SJSA1 (cell line): ENCODE measurements at regions not wholly inside any gene's neighbourhood (a gene's known extent, or its start where the extent isn't known, plus 50 kb on each side); places are given as distances from the start of the nearest gene placed in this dataset.
"Not testable (repeated sequence)": the region's sequence is repeated elsewhere in the genome, so short reads cannot be mapped to it uniquely, and the experiment has no call there.

Experiments used
- DNase-seq, 2 experiments: peaks; one replicate each; pipeline ENCODE4 v3.0.0-alpha.2; 2015 to 2020; ENCODE audit warnings: low spot score in 2 of 2, low read depth in 1 of 2
- H3K27ac ChIP-seq: fragments of 250-450 bp; sonication (Bioruptor Pico); 2 replicates; pipeline ENCODE4 v1.5.1; 2020; ENCODE audit warnings: mild to moderate bottlenecking, moderate library complexity
- H3K27me3 ChIP-seq: fragments of 250-450 bp; sonication (Bioruptor Pico); replicated peaks from 2 replicates; pipeline ENCODE4 v1.5.1; 2020; ENCODE audit warnings: mild to moderate bottlenecking, moderate library complexity
- H3K36me3 ChIP-seq: fragments of 250-450 bp; sonication (Bioruptor Pico); 2 replicates; pipeline ENCODE4 v1.5.1; 2020; ENCODE audit warnings: mild to moderate bottlenecking
- H3K4me1 ChIP-seq: fragments of 250-450 bp; sonication (Bioruptor Pico); replicated peaks from 2 replicates; pipeline ENCODE4 v1.6.1; 2021; ENCODE audit warnings: mild to moderate bottlenecking
- H3K4me3 ChIP-seq: fragments of 250-450 bp; sonication (Bioruptor Pico); 2 replicates; pipeline ENCODE4 v1.5.1; 2020; ENCODE audit warnings: mild to moderate bottlenecking
- H3K9me3 ChIP-seq: fragments of 250-450 bp; sonication (Bioruptor Pico); replicated peaks from 2 replicates; pipeline ENCODE4 v1.5.1; 2020; ENCODE audit warnings: mild to moderate bottlenecking

- Histone ChIP-seq H3K4me3 (no peak overlapping the region), H3K27me3 (peaks cover 92% of the 10 kb centered on the region), H3K4me1 (no peaks in the 10 kb centered on the region), H3K36me3 (no peaks in the 10 kb centered on the region), H3K27ac (no peak overlapping the region), H3K9me3 (no peaks in the 10 kb centered on the region)
- DNase-seq = peak; percentile 65 to 73
Observed at GRCh38 chr12:60211244-60211643, 615.4 kb downstream of the SLC16A7 start.

- H3K4me1 ChIP-seq = no peaks in the 10 kb centered on the region
- H3K9me3 ChIP-seq = no peaks in the 10 kb centered on the region
- H3K27ac ChIP-seq = no peak overlapping the region
- no peaks in the 10 kb centered on the region for H3K36me3 ChIP-seq
- peaks cover 92% of the 10 kb centered on the region for H3K27me3 ChIP-seq
- DNase-seq = peak; percentile 71 to 87
- H3K4me3 ChIP-seq = no peak overlapping the region
Observed at GRCh38 chr12:60212159-60213000, 616.6 kb downstream of the SLC16A7 start.

- H3K9me3 ChIP-seq, H3K4me1 ChIP-seq, H3K27ac ChIP-seq, H3K4me3 ChIP-seq, H3K36me3 ChIP-seq: not testable (repeated sequence)
- DNase-seq = peak; percentile 65 to 74
- peaks cover 92% of the 10 kb centered on the region for H3K27me3 ChIP-seq
Observed at GRCh38 chr12:60213272-60213671, 617.4 kb downstream of the SLC16A7 start.

- no peaks in the 10 kb centered on the region for H3K36me3 ChIP-seq
- no peaks in the 10 kb centered on the region for H3K4me1 ChIP-seq
- peaks cover 91% of the 10 kb centered on the region for H3K27me3 ChIP-seq
- peak; percentile 68 to 79 for DNase-seq
- H3K27ac ChIP-seq = no peak overlapping the region
- H3K9me3 ChIP-seq = no peaks in the 10 kb centered on the region
- H3K4me3 ChIP-seq = no peak overlapping the region
Observed at GRCh38 chr12:60216226-60216625, 620.4 kb downstream of the SLC16A7 start.

GRCh38 chr12:60223242-60223641, 627.4 kb downstream of the SLC16A7 start:
- H3K27ac ChIP-seq = no peak overlapping the region
- peak in 1 of 2 experiments; percentile 59 for DNase-seq
- H3K27me3 ChIP-seq = peaks cover 97% of the 10 kb centered on the region
- no peak overlapping the region for H3K4me3 ChIP-seq
- H3K9me3 ChIP-seq = no peaks in the 10 kb centered on the region
- H3K36me3 ChIP-seq = no peaks in the 10 kb centered on the region
- H3K4me1 ChIP-seq = no peaks in the 10 kb centered on the region

GRCh38 chr12:60225216-60226000, 629.6 kb downstream of the SLC16A7 start:
- H3K4me1 ChIP-seq = no peaks in the 10 kb centered on the region
- no peak overlapping the region for H3K4me3 ChIP-seq
- H3K27me3 ChIP-seq = peaks cover 97% of the 10 kb centered on the region
- H3K36me3 ChIP-seq = no peaks in the 10 kb centered on the region
- no peak overlapping the region for H3K27ac ChIP-seq
- peak; percentile 65 to 89 for DNase-seq
- no peaks in the 10 kb centered on the region for H3K9me3 ChIP-seq

GRCh38 chr12:60227916-60228315, 632.1 kb downstream of the SLC16A7 start:
- Histone ChIP-seq H3K9me3 (no peaks in the 10 kb centered on the region), H3K27me3 (peaks cover 94% of the 10 kb centered on the region), H3K4me3 (no peak overlapping the region), H3K27ac (no peak overlapping the region), H3K36me3 (no peaks in the 10 kb centered on the region), H3K4me1 (no peaks in the 10 kb centered on the region)
- peak; percentile 63 to 77 for DNase-seq

GRCh38 chr12:60230056-60230455, 634.2 kb downstream of the SLC16A7 start:
- Histone ChIP-seq H3K36me3 (no peaks in the 10 kb centered on the region), H3K27ac (no peak overlapping the region), H3K4me3 (no peak overlapping the region), H3K9me3 (0 out of 2 replicates have a peak, but pooled peaks cover 2% of the 10 kb centered on the region), H3K27me3 (peaks cover 96% of the 10 kb centered on the region), H3K4me1 (peaks cover 9% of the 10 kb centered on the region)
- DNase-seq = no peak

- Histone ChIP-seq H3K4me1 (peaks cover 16% of the 10 kb centered on the region), H3K36me3 (no peaks in the 10 kb centered on the region), H3K27me3 (peaks cover 96% of the 10 kb centered on the region), H3K4me3 (no peak overlapping the region), H3K9me3 (0 out of 2 replicates have a peak, but pooled peaks cover 5% of the 10 kb centered on the region), H3K27ac (no peak overlapping the region)
- peak; percentile 68 to 79 for DNase-seq
Observed at GRCh38 chr12:60231303-60231702, 635.5 kb downstream of the SLC16A7 start.

- H3K27me3 ChIP-seq = peaks cover 92% of the 10 kb centered on the region
- H3K4me1 ChIP-seq = peaks cover 16% of the 10 kb centered on the region
- H3K9me3 ChIP-seq = 0 out of 2 replicates have a peak, but pooled peaks cover 5% of the 10 kb centered on the region
- no peaks in the 10 kb centered on the region for H3K36me3 ChIP-seq
- no peak overlapping the region for H3K27ac ChIP-seq
- DNase-seq = peak; percentile 78 to 90
- no peak overlapping the region for H3K4me3 ChIP-seq
Observed at GRCh38 chr12:60231976-60232907, 636.4 kb downstream of the SLC16A7 start.

- H3K27ac ChIP-seq, H3K36me3 ChIP-seq, H3K9me3 ChIP-seq, H3K4me3 ChIP-seq: not testable (repeated sequence)
- H3K27me3 ChIP-seq = peaks cover 67% of the 10 kb centered on the region
- peak; percentile 97 to 99 for DNase-seq
- H3K4me1 ChIP-seq = peaks cover 16% of the 10 kb centered on the region
Observed at GRCh38 chr12:60234611-60235195, 638.9 kb downstream of the SLC16A7 start.

- Histone ChIP-seq H3K4me3 (no peak overlapping the region), H3K27ac (no peak overlapping the region), H3K9me3 (0 out of 2 replicates have a peak, but pooled peaks cover 5% of the 10 kb centered on the region), H3K36me3 (no peaks in the 10 kb centered on the region), H3K27me3 (peaks cover 62% of the 10 kb centered on the region), H3K4me1 (peaks cover 16% of the 10 kb centered on the region)
- DNase-seq = peak in 1 of 2 experiments; percentile 93
Observed at GRCh38 chr12:60235261-60235660, 639.4 kb downstream of the SLC16A7 start.

GRCh38 chr12:60236416-60236815, 640.6 kb downstream of the SLC16A7 start:
- H3K9me3 ChIP-seq, H3K4me3 ChIP-seq, H3K27ac ChIP-seq, H3K36me3 ChIP-seq: not testable (repeated sequence)
- peak; percentile 64 to 75 for DNase-seq
- Histone ChIP-seq H3K27me3 (peaks cover 54% of the 10 kb centered on the region), H3K4me1 (peaks cover 16% of the 10 kb centered on the region)
